ENCODE measurements at regions not wholly inside any gene's neighbourhood (a gene's known extent, or its start where the extent isn't known, plus 50 kb on each side); places are given as distances from the start of the nearest gene placed in this dataset.

- H2BK20ac ChIP-seq (ENCODE audit: low read length), result no peak overlapping the region
- WGBS, 2 experiments (ENCODE audit: extremely low coverage in 1 of 2, insufficient coverage in 1 of 2, insufficient read length in 1 of 2, insufficient replicate concordance in 2 of 2, low coverage in 1 of 2, low lambda C conversion rate in 2 of 2, missing lambda C conversion rate in 1 of 2), result 85% methylated on average over 2 of the region's 2 CpGs; no CpG with 5 or more reads in 1 of the 2 experiments
- no peaks in the 10 kb centered on the region for H3K4me1 ChIP-seq (replicated peaks in 1 of 4; ENCODE audit: control insufficient read depth in 3 of 4, insufficient read depth in 4 of 4, low read length in 3 of 4)
- no peaks in the 10 kb centered on the region for H3K9me3 ChIP-seq (ENCODE audit: insufficient read depth in 2 of 2, low read depth in 1 of 2, low read length in 1 of 2)
- no peak for FAIRE-seq
- no peak overlapping the region for H3K4me2 ChIP-seq (ENCODE audit: insufficient read depth in 1 of 2, low read depth in 2 of 2, low read length in 2 of 2)
- no peaks in the 10 kb centered on the region for H3K79me1 ChIP-seq (ENCODE audit: low read depth, low read length)
- H3K4ac ChIP-seq (replicated peaks; ENCODE audit: insufficient read length, low read depth, low read length), result no peak overlapping the region
- no peak overlapping the region for H3K14ac ChIP-seq (ENCODE audit: insufficient read length)
- TF ChIP-seq NRF1 (IDR thresholded peaks at IDR 0.05; ENCODE audit: low read depth, low read length) (no peak), NANOG (IDR thresholded peaks at IDR 0.05; ENCODE audit: insufficient read depth, low read depth, low read length, poor library complexity, severe bottlenecking) (no peak), EZH2 (IDR thresholded peaks at IDR 0.05; ENCODE audit: low read depth, low read length, severe bottlenecking) (no peak), CEBPB (IDR thresholded peaks at IDR 0.05; ENCODE audit: low read depth, low read length) (no peak), CBX5 (IDR thresholded peaks at IDR 0.05; ENCODE audit: low read depth, low read length) (no peak), SIN3A (conservative IDR thresholded peaks at IDR 0.05 in 1 of 2, IDR thresholded peaks at IDR 0.05 in 1 of 2; ENCODE audit: low read depth in 1 of 2, low read length in 2 of 2) (no peak), RNF2 (IDR thresholded peaks at IDR 0.05; ENCODE audit: borderline replicate concordance, low read depth, low read length, missing control alignments, poor library complexity, severe bottlenecking) (no peak), CHD2 (IDR thresholded peaks at IDR 0.05; ENCODE audit: low read length) (no peak), BRCA1 (IDR thresholded peaks at IDR 0.05; ENCODE audit: low read depth, low read length) (no peak)
- no peak overlapping the region for H3K27ac ChIP-seq (ENCODE audit: low read depth, low read length)
- no peak overlapping the region for H3K56ac ChIP-seq (replicated peaks; ENCODE audit: insufficient read length, low read depth, low read length)
- no peak overlapping the region for H2BK12ac ChIP-seq (ENCODE audit: low read depth, low read length)
- CTCF ChIA-PET (ENCODE audit: partially characterized antibody), result interaction anchor here (0.7 kb wide), 1 partner anchor 35 kb away, joined by 3 read pairs; no protein-coding TSS in a partner anchor
- no peak overlapping the region for H3K9ac ChIP-seq (replicated peaks in 1 of 4; ENCODE audit: extremely low read depth in 1 of 4, low read depth in 3 of 4, low read length in 3 of 4)
- no peak overlapping the region for H3K4me3 ChIP-seq (ENCODE audit: extremely low read depth in 1 of 4, insufficient read depth in 2 of 4, low read depth in 3 of 4, low read length in 4 of 4)
- H2BK15ac ChIP-seq (ENCODE audit: low read length), result no peak overlapping the region
- H2AK5ac ChIP-seq (ENCODE audit: low read depth, low read length), result no peak overlapping the region
- no peak overlapping the region for H4K8ac ChIP-seq (ENCODE audit: extremely low read depth, insufficient read depth, low read length)
- POLR2A ChIA-PET (ENCODE audit: partially characterized antibody), result no interaction called here
- no peak overlapping the region for H3K18ac ChIP-seq (ENCODE audit: extremely low read depth, low read length)
- no peak overlapping the region for H2AFZ ChIP-seq (ENCODE audit: low read length)
- H4K5ac ChIP-seq (ENCODE audit: insufficient read length, low read depth, low read length), result no peak overlapping the region
- no peak overlapping the region for H2BK120ac ChIP-seq (replicated peaks; ENCODE audit: low read depth, low read length)
- H3K36me3 ChIP-seq (ENCODE audit: control insufficient read depth in 2 of 4, insufficient read depth in 4 of 4, low read length in 3 of 4), result no peaks in the 10 kb centered on the region
- H3K27me3 ChIP-seq (replicated peaks in 1 of 4; ENCODE audit: control insufficient read depth in 3 of 4, extremely low read depth in 1 of 4, insufficient read depth in 3 of 4, low read length in 3 of 4), result no peaks in the 10 kb centered on the region
- no peaks in the 10 kb centered on the region for H3K79me2 ChIP-seq (ENCODE audit: control insufficient read depth in 1 of 2, insufficient read depth in 2 of 2, low read length in 2 of 2)
- H4K20me1 ChIP-seq (replicated peaks in 1 of 2; ENCODE audit: control insufficient read depth in 1 of 2, insufficient read depth in 2 of 2, low read length in 2 of 2), result no peaks in the 10 kb centered on the region
- H4K91ac ChIP-seq (replicated peaks; ENCODE audit: insufficient read length, low read length), result no peak overlapping the region
- DNase-seq (ENCODE audit: low read depth in 1 of 2, low spot score in 2 of 2), result no peak
- no peaks in the 10 kb centered on the region for H3K23me2 ChIP-seq (ENCODE audit: low read depth, low read length)
- H2BK5ac ChIP-seq (ENCODE audit: low read depth, low read length), result no peak overlapping the region
- no peak overlapping the region for H3K23ac ChIP-seq (ENCODE audit: insufficient read length)
These were observed 1064.2 kb upstream of the FAM98A start for GRCh38 chr2:34663314-34663713.

Data from H1 (cell line).